ENCODE measurements at regions not wholly inside any gene's neighbourhood (a gene's known extent, or its start where the extent isn't known, plus 50 kb on each side); places are given as distances from the start of the nearest gene placed in this dataset.

DNA sequence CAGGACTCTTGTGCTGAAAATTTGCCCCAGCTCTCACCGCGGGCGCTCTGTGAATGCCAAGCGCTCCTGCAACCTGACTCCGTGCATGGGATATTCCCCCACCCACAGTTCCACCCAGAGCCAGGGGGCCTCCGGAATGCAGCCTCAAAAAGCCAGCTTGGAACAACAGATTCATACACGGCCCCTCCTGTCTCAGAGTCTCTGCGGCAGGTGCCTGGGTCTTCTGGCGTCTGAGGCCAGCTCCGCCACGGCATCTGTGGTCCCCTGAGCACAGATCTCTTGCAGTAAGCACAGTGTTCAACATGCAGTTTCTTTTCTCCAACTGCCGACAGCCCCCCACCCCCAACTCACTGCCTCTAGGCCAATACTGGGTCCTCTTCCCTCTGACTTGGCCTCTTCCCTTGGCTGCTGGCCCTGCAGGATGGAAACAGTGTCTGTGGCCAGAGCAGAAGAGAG lies 355.7 kb upstream of the IRX2 start:
- ChIA-PET CTCF (no interaction called here), POLR2A (no interaction called here)
- DNase-seq (ENCODE audit: low read depth, low spot score), result no peak
- no peaks in the 10 kb centered on the region for H3K4me1 ChIP-seq (ENCODE audit: control insufficient read depth, insufficient read depth, low read length)
- TF ChIP-seq, protein P1, sequence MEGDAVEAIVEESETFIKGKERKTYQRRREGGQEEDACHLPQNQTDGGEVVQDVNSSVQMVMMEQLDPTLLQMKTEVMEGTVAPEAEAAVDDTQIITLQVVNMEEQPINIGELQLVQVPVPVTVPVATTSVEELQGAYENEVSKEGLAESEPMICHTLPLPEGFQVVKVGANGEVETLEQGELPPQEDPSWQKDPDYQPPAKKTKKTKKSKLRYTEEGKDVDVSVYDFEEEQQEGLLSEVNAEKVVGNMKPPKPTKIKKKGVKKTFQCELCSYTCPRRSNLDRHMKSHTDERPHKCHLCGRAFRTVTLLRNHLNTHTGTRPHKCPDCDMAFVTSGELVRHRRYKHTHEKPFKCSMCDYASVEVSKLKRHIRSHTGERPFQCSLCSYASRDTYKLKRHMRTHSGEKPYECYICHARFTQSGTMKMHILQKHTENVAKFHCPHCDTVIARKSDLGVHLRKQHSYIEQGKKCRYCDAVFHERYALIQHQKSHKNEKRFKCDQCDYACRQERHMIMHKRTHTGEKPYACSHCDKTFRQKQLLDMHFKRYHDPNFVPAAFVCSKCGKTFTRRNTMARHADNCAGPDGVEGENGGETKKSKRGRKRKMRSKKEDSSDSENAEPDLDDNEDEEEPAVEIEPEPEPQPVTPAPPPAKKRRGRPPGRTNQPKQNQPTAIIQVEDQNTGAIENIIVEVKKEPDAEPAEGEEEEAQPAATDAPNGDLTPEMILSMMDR (IDR thresholded peaks at IDR 0.05), result no peak
- TF ChIP-seq TCF7L2 (IDR thresholded peaks at IDR 0.05; ENCODE audit: low read depth, low read length), result no peak
- no peak for TF ChIP-seq SIN3A (IDR thresholded peaks at IDR 0.05; ENCODE audit: borderline replicate concordance, insufficient read depth, low read depth, low read length)
- TF ChIP-seq POLR2AphosphoS5 (IDR thresholded peaks at IDR 0.05; ENCODE audit: low read depth, low read length), result no peak
- TF ChIP-seq, protein P2, sequence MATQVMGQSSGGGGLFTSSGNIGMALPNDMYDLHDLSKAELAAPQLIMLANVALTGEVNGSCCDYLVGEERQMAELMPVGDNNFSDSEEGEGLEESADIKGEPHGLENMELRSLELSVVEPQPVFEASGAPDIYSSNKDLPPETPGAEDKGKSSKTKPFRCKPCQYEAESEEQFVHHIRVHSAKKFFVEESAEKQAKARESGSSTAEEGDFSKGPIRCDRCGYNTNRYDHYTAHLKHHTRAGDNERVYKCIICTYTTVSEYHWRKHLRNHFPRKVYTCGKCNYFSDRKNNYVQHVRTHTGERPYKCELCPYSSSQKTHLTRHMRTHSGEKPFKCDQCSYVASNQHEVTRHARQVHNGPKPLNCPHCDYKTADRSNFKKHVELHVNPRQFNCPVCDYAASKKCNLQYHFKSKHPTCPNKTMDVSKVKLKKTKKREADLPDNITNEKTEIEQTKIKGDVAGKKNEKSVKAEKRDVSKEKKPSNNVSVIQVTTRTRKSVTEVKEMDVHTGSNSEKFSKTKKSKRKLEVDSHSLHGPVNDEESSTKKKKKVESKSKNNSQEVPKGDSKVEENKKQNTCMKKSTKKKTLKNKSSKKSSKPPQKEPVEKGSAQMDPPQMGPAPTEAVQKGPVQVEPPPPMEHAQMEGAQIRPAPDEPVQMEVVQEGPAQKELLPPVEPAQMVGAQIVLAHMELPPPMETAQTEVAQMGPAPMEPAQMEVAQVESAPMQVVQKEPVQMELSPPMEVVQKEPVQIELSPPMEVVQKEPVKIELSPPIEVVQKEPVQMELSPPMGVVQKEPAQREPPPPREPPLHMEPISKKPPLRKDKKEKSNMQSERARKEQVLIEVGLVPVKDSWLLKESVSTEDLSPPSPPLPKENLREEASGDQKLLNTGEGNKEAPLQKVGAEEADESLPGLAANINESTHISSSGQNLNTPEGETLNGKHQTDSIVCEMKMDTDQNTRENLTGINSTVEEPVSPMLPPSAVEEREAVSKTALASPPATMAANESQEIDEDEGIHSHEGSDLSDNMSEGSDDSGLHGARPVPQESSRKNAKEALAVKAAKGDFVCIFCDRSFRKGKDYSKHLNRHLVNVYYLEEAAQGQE (IDR thresholded peaks at IDR 0.05; ENCODE audit: insufficient read depth in 1 of 2, low read depth in 2 of 2, low read length in 1 of 2), result no peak
- H3K27ac ChIP-seq (ENCODE audit: low read length), result no peak overlapping the region
- in situ Hi-C loops (cut with HindIII; ENCODE audit: low pct_unique_long_range_greater_than_20kb, low sequenced_read_pairs), result no loop called here
- no peaks in the 10 kb centered on the region for H3K9me3 ChIP-seq (ENCODE audit: control insufficient read depth, insufficient read depth, low read depth, low read length)
- intact Hi-C loops (cut with micrococcal nuclease; ENCODE audit: unreplicated experiment), result no loop called here
- H3K27me3 ChIP-seq (ENCODE audit: control insufficient read depth, insufficient read depth, low read length), result no peaks in the 10 kb centered on the region
- H3K4me3 ChIP-seq (ENCODE audit: low read depth in 2 of 2, low read length in 2 of 2), result no peak overlapping the region
- BruUV-seq (replicated peaks), result no TSS peak
- no peaks in the 10 kb centered on the region for H3K36me3 ChIP-seq (ENCODE audit: control insufficient read depth, insufficient read depth, low read length)
- no peak for ATAC-seq

DNA sequence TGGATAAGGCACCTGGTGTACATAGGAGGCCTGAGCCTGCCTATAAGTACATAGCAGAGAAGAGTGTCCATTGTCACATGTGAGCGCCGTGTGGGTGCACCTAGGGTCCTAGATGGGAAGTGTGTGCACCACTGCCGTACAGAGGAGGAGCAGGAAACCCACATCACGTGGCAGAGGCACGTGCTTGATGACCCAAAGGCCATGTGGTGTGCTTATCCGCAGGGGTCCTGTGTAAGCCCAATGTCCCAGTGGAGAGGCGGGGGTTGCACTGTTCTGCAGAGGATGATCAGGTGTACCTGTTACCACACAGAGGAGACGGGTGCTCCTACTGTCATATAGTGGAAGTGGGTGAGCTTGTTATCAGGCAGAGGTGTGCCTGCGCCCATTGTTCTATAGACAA lies 354.1 kb upstream of the IRX2 start:
- H3K9me3 ChIP-seq (ENCODE audit: control insufficient read depth, insufficient read depth, low read depth, low read length), result no peaks in the 10 kb centered on the region
- no TSS peak for BruUV-seq (replicated peaks)
- ChIA-PET CTCF (no interaction called here), POLR2A (no interaction called here)
- H3K27ac ChIP-seq (ENCODE audit: low read length), result no peak overlapping the region
- no peaks in the 10 kb centered on the region for H3K27me3 ChIP-seq (ENCODE audit: control insufficient read depth, insufficient read depth, low read length)
- intact Hi-C loops (cut with micrococcal nuclease; ENCODE audit: unreplicated experiment), result no loop called here
- ATAC-seq (no peak), DNase-seq (ENCODE audit: low read depth, low spot score) (no peak)
- in situ Hi-C loops (cut with HindIII; ENCODE audit: low pct_unique_long_range_greater_than_20kb, low sequenced_read_pairs), result no loop called here
- H3K4me3 ChIP-seq (ENCODE audit: low read depth in 2 of 2, low read length in 2 of 2), result no peak overlapping the region
- TF ChIP-seq, protein P1 (IDR thresholded peaks at IDR 0.05), result no peak
- TF ChIP-seq SIN3A (IDR thresholded peaks at IDR 0.05; ENCODE audit: borderline replicate concordance, insufficient read depth, low read depth, low read length) (no peak), POLR2AphosphoS5 (IDR thresholded peaks at IDR 0.05; ENCODE audit: low read depth, low read length) (no peak), TCF7L2 (IDR thresholded peaks at IDR 0.05; ENCODE audit: low read depth, low read length) (no peak)
- TF ChIP-seq, protein P2 (IDR thresholded peaks at IDR 0.05; ENCODE audit: insufficient read depth in 1 of 2, low read depth in 2 of 2, low read length in 1 of 2), result no peak
- no peaks in the 10 kb centered on the region for H3K36me3 ChIP-seq (ENCODE audit: control insufficient read depth, insufficient read depth, low read length)
- H3K4me1 ChIP-seq (ENCODE audit: control insufficient read depth, insufficient read depth, low read length), result no peaks in the 10 kb centered on the region

Data from Panc1 (cell line).